ENCODE measurements at regions not wholly inside any gene's neighbourhood (a gene's known extent, or its start where the extent isn't known, plus 50 kb on each side); places are given as distances from the start of the nearest gene placed in this dataset.

- DNase-seq (ENCODE audit: low spot score in 2 of 2), result no peak
Observed at GRCh38 chr3:72248389-72248761, 463.4 kb upstream of the PROK2 start.

GRCh38 chr3:72247645-72248388 lies 462.9 kb upstream of the PROK2 start:
- Mint-ChIP-seq H3K4me3 (no peak overlapping the region), H3K27ac (ENCODE audit: low read depth) (no peak overlapping the region), H3K4me1 (no peaks in the 10 kb centered on the region), H3K27me3 (peaks cover 10% of the 10 kb centered on the region), H3K36me3 (ENCODE audit: insufficient read depth) (no peaks in the 10 kb centered on the region), H3K9me3 (no peaks in the 10 kb centered on the region)
- no peak for ATAC-seq (replicated peaks; ENCODE audit: extremely low read depth, poor library complexity, severe bottlenecking)
- DNase-seq (ENCODE audit: low spot score in 2 of 2), result no peak

More at GRCh38 chr3:72248389-72248761, 463.4 kb upstream of the PROK2 start:
- no peak overlapping the region for H3K27ac Mint-ChIP-seq (ENCODE audit: low read depth)
- H3K4me3 Mint-ChIP-seq, result no peak overlapping the region
- ATAC-seq (replicated peaks; ENCODE audit: extremely low read depth, poor library complexity, severe bottlenecking), result no peak
- H3K9me3 Mint-ChIP-seq, result no peaks in the 10 kb centered on the region
- H3K27me3 Mint-ChIP-seq, result peaks cover 10% of the 10 kb centered on the region
- no peaks in the 10 kb centered on the region for H3K36me3 Mint-ChIP-seq (ENCODE audit: insufficient read depth)
- no peaks in the 10 kb centered on the region for H3K4me1 Mint-ChIP-seq

- no peaks in the 10 kb centered on the region for H3K9me3 Mint-ChIP-seq
- ATAC-seq (replicated peaks; ENCODE audit: extremely low read depth, poor library complexity, severe bottlenecking), result no peak
Observed at GRCh38 chr3:72247126-72247525, 462.2 kb upstream of the PROK2 start.

GRCh38 chr3:72246685-72247084 lies 461.7 kb upstream of the PROK2 start:
- H3K4me3 Mint-ChIP-seq, result no peak overlapping the region
- H3K4me1 Mint-ChIP-seq, result no peaks in the 10 kb centered on the region
- no peak overlapping the region for H3K27ac Mint-ChIP-seq (ENCODE audit: low read depth)
- DNase-seq (ENCODE audit: low spot score in 2 of 2) (no peak), ATAC-seq (replicated peaks; ENCODE audit: extremely low read depth, poor library complexity, severe bottlenecking) (no peak)
- peaks cover 10% of the 10 kb centered on the region for H3K27me3 Mint-ChIP-seq
- H3K36me3 Mint-ChIP-seq (ENCODE audit: insufficient read depth), result no peaks in the 10 kb centered on the region
- H3K9me3 Mint-ChIP-seq, result no peaks in the 10 kb centered on the region

More at GRCh38 chr3:72247126-72247525, 462.2 kb upstream of the PROK2 start:
- no peaks in the 10 kb centered on the region for H3K36me3 Mint-ChIP-seq (ENCODE audit: insufficient read depth)
- H3K27me3 Mint-ChIP-seq, result peaks cover 10% of the 10 kb centered on the region
- H3K4me3 Mint-ChIP-seq, result no peak overlapping the region
- DNase-seq (ENCODE audit: low spot score in 2 of 2), result no peak
- no peaks in the 10 kb centered on the region for H3K4me1 Mint-ChIP-seq
- no peak overlapping the region for H3K27ac Mint-ChIP-seq (ENCODE audit: low read depth)

- DNase-seq (ENCODE audit: low spot score in 2 of 2), result no peak
- Mint-ChIP-seq H3K27ac (ENCODE audit: low read depth) (no peak overlapping the region), H3K9me3 (no peaks in the 10 kb centered on the region), H3K4me1 (no peaks in the 10 kb centered on the region), H3K36me3 (ENCODE audit: insufficient read depth) (no peaks in the 10 kb centered on the region), H3K27me3 (peaks cover 10% of the 10 kb centered on the region), H3K4me3 (no peak overlapping the region)
- no peak for ATAC-seq (replicated peaks; ENCODE audit: extremely low read depth, poor library complexity, severe bottlenecking)
Observed at GRCh38 chr3:72245183-72245811, 460.3 kb upstream of the PROK2 start.

GRCh38 chr3:72244396-72244795 lies 459.4 kb upstream of the PROK2 start:
- peaks cover 17% of the 10 kb centered on the region for H3K27me3 Mint-ChIP-seq
- H3K4me1 Mint-ChIP-seq, result no peaks in the 10 kb centered on the region
- no peaks in the 10 kb centered on the region for H3K9me3 Mint-ChIP-seq
- H3K36me3 Mint-ChIP-seq (ENCODE audit: insufficient read depth), result no peaks in the 10 kb centered on the region
- H3K4me3 Mint-ChIP-seq, result no peak overlapping the region
- no peak overlapping the region for H3K27ac Mint-ChIP-seq (ENCODE audit: low read depth)
- DNase-seq (ENCODE audit: low spot score in 2 of 2) (no peak), ATAC-seq (replicated peaks; ENCODE audit: extremely low read depth, poor library complexity, severe bottlenecking) (no peak)

GRCh38 chr3:72242326-72242725 lies 457.4 kb upstream of the PROK2 start:
- Mint-ChIP-seq H3K9me3 (no peaks in the 10 kb centered on the region), H3K27ac (ENCODE audit: low read depth) (no peak overlapping the region)
- no peak for ATAC-seq (replicated peaks; ENCODE audit: extremely low read depth, poor library complexity, severe bottlenecking)

GRCh38 chr3:72241525-72241924 lies 456.6 kb upstream of the PROK2 start:
- Mint-ChIP-seq H3K9me3 (no peaks in the 10 kb centered on the region), H3K4me3 (no peak overlapping the region), H3K36me3 (ENCODE audit: insufficient read depth) (no peaks in the 10 kb centered on the region), H3K27ac (ENCODE audit: low read depth) (no peak overlapping the region), H3K27me3 (peaks cover 11% of the 10 kb centered on the region), H3K4me1 (no peaks in the 10 kb centered on the region)
- DNase-seq (ENCODE audit: low spot score in 2 of 2), result no peak
- ATAC-seq (replicated peaks; ENCODE audit: extremely low read depth, poor library complexity, severe bottlenecking), result no peak

More at GRCh38 chr3:72242326-72242725, 457.4 kb upstream of the PROK2 start:
- Mint-ChIP-seq H3K4me3 (no peak overlapping the region), H3K27me3 (peaks cover 17% of the 10 kb centered on the region), H3K4me1 (no peaks in the 10 kb centered on the region), H3K36me3 (ENCODE audit: insufficient read depth) (no peaks in the 10 kb centered on the region)
- DNase-seq (ENCODE audit: low spot score in 2 of 2), result no peak

GRCh38 chr3:72240531-72240930 lies 455.6 kb upstream of the PROK2 start:
- ATAC-seq (replicated peaks; ENCODE audit: extremely low read depth, poor library complexity, severe bottlenecking) (no peak), DNase-seq (ENCODE audit: low spot score in 2 of 2) (no peak)
- H3K4me1 Mint-ChIP-seq, result no peaks in the 10 kb centered on the region
- H3K27ac Mint-ChIP-seq (ENCODE audit: low read depth), result no peak overlapping the region
- peaks cover 11% of the 10 kb centered on the region for H3K27me3 Mint-ChIP-seq
- H3K9me3 Mint-ChIP-seq, result no peaks in the 10 kb centered on the region
- H3K4me3 Mint-ChIP-seq, result no peak overlapping the region
- no peaks in the 10 kb centered on the region for H3K36me3 Mint-ChIP-seq (ENCODE audit: insufficient read depth)

- DNase-seq (ENCODE audit: low spot score in 2 of 2), result no peak
- peaks cover 11% of the 10 kb centered on the region for H3K27me3 Mint-ChIP-seq
- H3K4me3 Mint-ChIP-seq, result no peak overlapping the region
- no peaks in the 10 kb centered on the region for H3K4me1 Mint-ChIP-seq
- no peaks in the 10 kb centered on the region for H3K9me3 Mint-ChIP-seq
- H3K27ac Mint-ChIP-seq (ENCODE audit: low read depth), result no peak overlapping the region
- no peak for ATAC-seq (replicated peaks; ENCODE audit: extremely low read depth, poor library complexity, severe bottlenecking)
- H3K36me3 Mint-ChIP-seq (ENCODE audit: insufficient read depth), result no peaks in the 10 kb centered on the region
Observed at GRCh38 chr3:72238801-72239200, 453.9 kb upstream of the PROK2 start.

GRCh38 chr3:72238010-72238691 lies 453.2 kb upstream of the PROK2 start:
- DNase-seq (ENCODE audit: low spot score in 2 of 2) (no peak), ATAC-seq (replicated peaks; ENCODE audit: extremely low read depth, poor library complexity, severe bottlenecking) (no peak)
- H3K27ac Mint-ChIP-seq (ENCODE audit: low read depth), result no peak overlapping the region
- H3K36me3 Mint-ChIP-seq (ENCODE audit: insufficient read depth), result no peaks in the 10 kb centered on the region
- no peaks in the 10 kb centered on the region for H3K4me1 Mint-ChIP-seq
- H3K27me3 Mint-ChIP-seq, result peaks cover 11% of the 10 kb centered on the region
- H3K4me3 Mint-ChIP-seq, result no peak overlapping the region
- H3K9me3 Mint-ChIP-seq, result no peaks in the 10 kb centered on the region

- ATAC-seq (replicated peaks; ENCODE audit: extremely low read depth, poor library complexity, severe bottlenecking), result no peak
- DNase-seq (ENCODE audit: low spot score in 2 of 2), result no peak
- no peak overlapping the region for H3K27ac Mint-ChIP-seq (ENCODE audit: low read depth)
- H3K4me3 Mint-ChIP-seq, result no peak overlapping the region
- no peaks in the 10 kb centered on the region for H3K36me3 Mint-ChIP-seq (ENCODE audit: insufficient read depth)
- H3K27me3 Mint-ChIP-seq, result peaks cover 11% of the 10 kb centered on the region
- H3K4me1 Mint-ChIP-seq, result no peaks in the 10 kb centered on the region
- no peaks in the 10 kb centered on the region for H3K9me3 Mint-ChIP-seq
Observed at GRCh38 chr3:72237679-72238009, 452.7 kb upstream of the PROK2 start.

- ATAC-seq (replicated peaks; ENCODE audit: extremely low read depth, poor library complexity, severe bottlenecking), result no peak
- Mint-ChIP-seq H3K9me3 (no peaks in the 10 kb centered on the region), H3K4me1 (no peaks in the 10 kb centered on the region), H3K36me3 (ENCODE audit: insufficient read depth) (no peaks in the 10 kb centered on the region), H3K4me3 (no peak overlapping the region), H3K27ac (ENCODE audit: low read depth) (no peak overlapping the region), H3K27me3 (peaks cover 15% of the 10 kb centered on the region)
- no peak for DNase-seq (ENCODE audit: low spot score in 2 of 2)
Observed at GRCh38 chr3:72234391-72234790, 449.4 kb upstream of the PROK2 start.

All from central memory CD8-positive, alpha-beta T cell (primary cell).